Adrenal gland (tissue), 9 donors: ENCODE measurements at regions not wholly inside any gene's neighbourhood (a gene's known extent, or its start where the extent isn't known, plus 50 kb on each side); places are given as distances from the start of the nearest gene placed in this dataset.

Experiments used
- DNase-seq, 7 donors: peaks; one replicate each; pipeline ENCODE4 v3.0.0-alpha.2; 2019 to 2020
- H3K27ac ChIP-seq, 5 donors: fragments of 200-600 bp; sonication (generic) in 4 of 5; 1 replicate in 3 of 5; 2 replicates in 2 of 5; pipeline versions ENCODE4 v1.5.1 to v1.8.0; 2016 to 2020; ENCODE audit warnings: mild to moderate bottlenecking in 1 of 5
- H3K27me3 ChIP-seq: fragments of 200-600 bp; 2 replicates; pipeline ENCODE4 v1.8.0; 2021
- H3K36me3 ChIP-seq, 2 donors: fragments of 200-600 bp; replicated peaks in 1 of 2; 1 replicate in 1 of 2; 2 replicates in 1 of 2; pipeline versions ENCODE4 v1.5.1 to v1.8.0; 2018 to 2022
- H3K4me1 ChIP-seq, 2 donors: fragments of 200-600 bp; replicated peaks in 1 of 2; 1 replicate in 1 of 2; 2 replicates in 1 of 2; pipeline versions ENCODE4 v1.5.1 to v1.8.0; 2018 to 2021
- H3K4me3 ChIP-seq, 4 donors: fragments of 200-600 bp; sonication (generic) in 3 of 4; one replicate each; pipeline ENCODE4 v1.5.1; 2016 to 2018
- H3K9me3 ChIP-seq, 3 donors: fragments of 200-600 bp; sonication (generic) in 1 of 3; replicated peaks in 1 of 3; 1 replicate in 2 of 3; 2 replicates in 1 of 3; pipeline versions ENCODE4 v1.5.1 to v1.8.0; 2016 to 2021
- CTCF ChIP-seq, 6 experiments: fragments of 450-650 bp in 4 of 6; fragments of 200-600 bp in 2 of 6; sonication (generic) in 1 of 6; IDR thresholded peaks; 1 replicate in 5 of 6; 2 replicates in 1 of 6; pipeline versions ENCODE4 v1.5.1 to v1.8.0; 2016 to 2021; ENCODE audit warnings: antibody characterized with exemption in 6 of 6, mild to moderate bottlenecking in 2 of 6, moderate library complexity in 1 of 6
- POLR2A ChIP-seq, 2 donors: fragments of 450-650 bp; IDR thresholded peaks; one replicate each; pipeline ENCODE4 v1.6.1; 2017; ENCODE audit warnings: antibody characterized with exemption in 2 of 2, mild to moderate bottlenecking in 2 of 2, moderate library complexity in 1 of 2
- WGBS, 4 donors: extraction: QIAGEN DNeasy Blood & Tissue Kit in 2 of 4; methylation state at CpG; one replicate each; pipeline versions ENCODE4 v1.1.5 to v1.1.7; 2013 to 2017; 5-methylcytosine and 5-hydroxymethylcytosine counted together
- intact Hi-C, 2 donors: fragments of 100-400 bp; cut with DNase I; formaldehyde crosslinking; loops; one replicate each; pipeline versions ENCODE4 v1.14.1 to v1.15.0; 2022 to 2023
- donor health status: healthy with polysubstance abuse.
- donor health status: Bipolar disorder and iron deficiency.
- donor health status: DM: yes; HTN: yes; CAD: no.
- donor health status: DM: no; HTN: no; CAD: no.
- donor health status: DM: no; HTN: no; CAD: no.

- no peaks in the 10 kb centered on the region for H3K9me3 ChIP-seq
- H3K4me3 ChIP-seq: no peak overlapping the region
- H3K27ac ChIP-seq: no peak overlapping the region
- no peaks in the 10 kb centered on the region for H3K4me1 ChIP-seq
- DNase-seq: no peak
- no peaks in the 10 kb centered on the region for H3K27me3 ChIP-seq
- TF ChIP-seq CTCF (IDR thresholded peaks at IDR 0.05): no peak
- no peak for TF ChIP-seq POLR2A (IDR thresholded peaks at IDR 0.05)
- no peaks in the 10 kb centered on the region for H3K36me3 ChIP-seq
- WGBS, 4 donors: 80 to 90% (median 84%) methylated on average over 5 of the region's 5 CpGs
- intact Hi-C loops: no loop called here
Observed at GRCh38 chr1:55839626-55840025, 624.5 kb upstream of the USP24 start.

- no peak for DNase-seq
- 75 to 94% (median 82%) methylated on average over 1 of the region's 1 CpG for WGBS, 4 donors
- intact Hi-C loops: no loop called here
- H3K4me1 ChIP-seq: no peaks in the 10 kb centered on the region
- no peak overlapping the region for H3K4me3 ChIP-seq
- H3K27ac ChIP-seq: no peak overlapping the region
- no peaks in the 10 kb centered on the region for H3K27me3 ChIP-seq
- no peak for TF ChIP-seq POLR2A (IDR thresholded peaks at IDR 0.05)
- no peak for TF ChIP-seq CTCF (IDR thresholded peaks at IDR 0.05)
- H3K36me3 ChIP-seq: no peaks in the 10 kb centered on the region
- H3K9me3 ChIP-seq: no peaks in the 10 kb centered on the region
Observed at GRCh38 chr1:55839221-55839620, 624.1 kb upstream of the USP24 start.

- TF ChIP-seq POLR2A (IDR thresholded peaks at IDR 0.05): no peak
- TF ChIP-seq CTCF (IDR thresholded peaks at IDR 0.05): no peak
- DNase-seq: no peak
- WGBS, 4 donors: 55 to 73% (median 65%) methylated on average over 3 of the region's 3 CpGs
- no peaks in the 10 kb centered on the region for H3K9me3 ChIP-seq
- H3K4me3 ChIP-seq: no peak overlapping the region
- H3K36me3 ChIP-seq: no peaks in the 10 kb centered on the region
- no peak overlapping the region for H3K27ac ChIP-seq
- no peaks in the 10 kb centered on the region for H3K27me3 ChIP-seq
- H3K4me1 ChIP-seq: no peaks in the 10 kb centered on the region
- intact Hi-C loops: no loop called here
Observed at GRCh38 chr1:55836086-55836485, 620.9 kb upstream of the USP24 start.

- intact Hi-C loops: no loop called here
- Histone ChIP-seq H3K9me3 (no peaks in the 10 kb centered on the region), H3K27ac (no peak overlapping the region), H3K27me3 (no peaks in the 10 kb centered on the region), H3K4me3 (no peak overlapping the region), H3K36me3 (no peaks in the 10 kb centered on the region), H3K4me1 (no peaks in the 10 kb centered on the region)
- no peak for TF ChIP-seq POLR2A (IDR thresholded peaks at IDR 0.05)
- no peak for TF ChIP-seq CTCF (IDR thresholded peaks at IDR 0.05)
- WGBS, 4 donors: 57 to 74% (median 71%) methylated on average over 2 of the region's 2 CpGs
- DNase-seq: no peak
Observed at GRCh38 chr1:55833529-55834091, 618.4 kb upstream of the USP24 start.
